Calu3 (cell line): ENCODE measurements at regions not wholly inside any gene's neighbourhood (a gene's known extent, or its start where the extent isn't known, plus 50 kb on each side); places are given as distances from the start of the nearest gene placed in this dataset.

Experiments used
- BruUV-seq: library from RNA; stranded (reverse); fragments of 400-500 nt; replicated peaks from 2 replicates; lab custom pipeline; 2021; lab: Mats Ljungman, UMichigan
- CTCF ChIA-PET: fragments of 300-600 bp; sonication (Branson Sonifier 250); formaldehyde crosslinking; loops from one replicate; lab custom pipeline; 2022; ENCODE audit warnings: antibody characterized with exemption; lab: Charles Lee
- DNase-seq: peaks from one replicate; pipeline ENCODE4 v3.0.0; 2022
- H3K27ac Mint-ChIP-seq: one replicate; pipeline ENCODE4 v1.8.0; 2022; ENCODE audit warnings: mixed read lengths; ENCODE audit not compliant: unreplicated experiment
- H3K27me3 Mint-ChIP-seq: one replicate; pipeline ENCODE4 v1.8.0; 2022; ENCODE audit warnings: mixed read lengths; ENCODE audit not compliant: unreplicated experiment
- H3K36me3 Mint-ChIP-seq: one replicate; pipeline ENCODE4 v1.8.0; 2022; ENCODE audit warnings: mild to moderate bottlenecking, moderate library complexity, mixed read lengths; ENCODE audit not compliant: insufficient read depth, unreplicated experiment
- H3K4me1 Mint-ChIP-seq: one replicate; pipeline ENCODE4 v1.8.0; 2022; ENCODE audit warnings: mild to moderate bottlenecking, low read depth, mixed read lengths; ENCODE audit not compliant: unreplicated experiment
- H3K4me3 Mint-ChIP-seq: one replicate; pipeline ENCODE4 v1.8.0; 2022; ENCODE audit warnings: mild to moderate bottlenecking, low read depth, moderate library complexity, mixed read lengths; ENCODE audit not compliant: unreplicated experiment
- H3K9me3 Mint-ChIP-seq: one replicate; pipeline ENCODE4 v1.8.0; 2022; ENCODE audit warnings: low read depth, mixed read lengths; ENCODE audit not compliant: unreplicated experiment
- intact Hi-C: fragments of 100-400 bp; cut with micrococcal nuclease; formaldehyde crosslinking; loops from one replicate; pipeline ENCODE4 v1.10.0; 2022; ENCODE audit not compliant: unreplicated experiment
- TF ChIP-seq, protein P1 (sequence below): fragments of 200-600 bp; IDR thresholded peaks from one replicate; pipeline ENCODE4 v1.8.0; 2022; ENCODE audit warnings: antibody characterized with exemption; ENCODE audit not compliant: unreplicated experiment

DNA sequence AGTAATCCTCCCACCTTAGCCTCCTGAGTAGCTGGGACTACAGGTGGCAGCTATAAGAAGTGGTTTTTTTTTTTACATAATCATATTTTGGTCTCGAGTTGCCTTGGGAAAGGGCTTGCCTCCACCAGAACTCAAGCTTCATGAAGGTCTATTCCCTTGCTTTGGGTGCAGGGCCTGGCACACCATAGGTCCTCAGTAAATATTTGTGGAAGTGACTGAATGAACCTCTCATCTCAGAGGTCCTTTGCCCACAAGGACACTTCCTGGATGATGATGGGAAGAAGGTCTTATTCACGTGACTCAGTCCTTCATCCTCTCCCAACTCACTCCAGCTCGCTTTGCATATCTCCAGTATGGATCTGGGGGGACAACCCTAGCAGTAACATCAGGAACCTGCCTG, 114.0 kb upstream of the MED13L start:
- TF ChIP-seq, protein P1, sequence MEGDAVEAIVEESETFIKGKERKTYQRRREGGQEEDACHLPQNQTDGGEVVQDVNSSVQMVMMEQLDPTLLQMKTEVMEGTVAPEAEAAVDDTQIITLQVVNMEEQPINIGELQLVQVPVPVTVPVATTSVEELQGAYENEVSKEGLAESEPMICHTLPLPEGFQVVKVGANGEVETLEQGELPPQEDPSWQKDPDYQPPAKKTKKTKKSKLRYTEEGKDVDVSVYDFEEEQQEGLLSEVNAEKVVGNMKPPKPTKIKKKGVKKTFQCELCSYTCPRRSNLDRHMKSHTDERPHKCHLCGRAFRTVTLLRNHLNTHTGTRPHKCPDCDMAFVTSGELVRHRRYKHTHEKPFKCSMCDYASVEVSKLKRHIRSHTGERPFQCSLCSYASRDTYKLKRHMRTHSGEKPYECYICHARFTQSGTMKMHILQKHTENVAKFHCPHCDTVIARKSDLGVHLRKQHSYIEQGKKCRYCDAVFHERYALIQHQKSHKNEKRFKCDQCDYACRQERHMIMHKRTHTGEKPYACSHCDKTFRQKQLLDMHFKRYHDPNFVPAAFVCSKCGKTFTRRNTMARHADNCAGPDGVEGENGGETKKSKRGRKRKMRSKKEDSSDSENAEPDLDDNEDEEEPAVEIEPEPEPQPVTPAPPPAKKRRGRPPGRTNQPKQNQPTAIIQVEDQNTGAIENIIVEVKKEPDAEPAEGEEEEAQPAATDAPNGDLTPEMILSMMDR = no peak
- no peak for DNase-seq
- no peaks in the 10 kb centered on the region for H3K9me3 Mint-ChIP-seq
- intact Hi-C loops = no loop called here
- H3K4me1 Mint-ChIP-seq = peaks cover 18% of the 10 kb centered on the region
- CTCF ChIA-PET = interaction anchor here (0.6 kb wide), 1 partner anchor 143 kb away, joined by 3 read pairs; no protein-coding TSS in a partner anchor
- no peak overlapping the region for H3K27ac Mint-ChIP-seq
- peaks cover 38% of the 10 kb centered on the region for H3K27me3 Mint-ChIP-seq
- no peak overlapping the region for H3K4me3 Mint-ChIP-seq
- no TSS peak for BruUV-seq
- no peaks in the 10 kb centered on the region for H3K36me3 Mint-ChIP-seq

DNA sequence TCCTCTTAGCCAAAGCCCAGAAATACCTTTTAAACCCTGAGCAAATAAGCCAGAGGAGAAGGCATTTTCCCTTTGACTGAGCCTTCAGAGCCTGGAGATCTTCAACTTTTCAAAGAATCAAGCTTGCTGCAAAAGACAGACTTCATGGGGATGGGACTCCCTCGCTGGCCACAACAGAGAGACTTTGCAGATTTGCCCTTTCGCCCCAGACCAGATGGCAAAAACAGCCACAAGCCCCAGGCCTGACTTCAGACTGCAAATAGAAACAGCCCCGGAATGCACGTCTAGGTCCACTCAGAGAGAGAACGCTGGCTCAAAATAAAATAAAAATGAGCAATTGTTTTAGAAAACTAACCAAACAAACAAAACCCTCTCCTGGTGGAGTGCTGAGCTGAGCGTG, 114.6 kb upstream of the MED13L start:
- intact Hi-C loops = no loop called here
- no peak for DNase-seq
- BruUV-seq = no TSS peak
- CTCF ChIA-PET = no interaction called here
- Mint-ChIP-seq H3K4me3 (no peak overlapping the region), H3K27me3 (peaks cover 38% of the 10 kb centered on the region), H3K27ac (no peak overlapping the region), H3K9me3 (no peaks in the 10 kb centered on the region), H3K4me1 (peaks cover 18% of the 10 kb centered on the region), H3K36me3 (no peaks in the 10 kb centered on the region)
- TF ChIP-seq, protein P1 = no peak

DNA sequence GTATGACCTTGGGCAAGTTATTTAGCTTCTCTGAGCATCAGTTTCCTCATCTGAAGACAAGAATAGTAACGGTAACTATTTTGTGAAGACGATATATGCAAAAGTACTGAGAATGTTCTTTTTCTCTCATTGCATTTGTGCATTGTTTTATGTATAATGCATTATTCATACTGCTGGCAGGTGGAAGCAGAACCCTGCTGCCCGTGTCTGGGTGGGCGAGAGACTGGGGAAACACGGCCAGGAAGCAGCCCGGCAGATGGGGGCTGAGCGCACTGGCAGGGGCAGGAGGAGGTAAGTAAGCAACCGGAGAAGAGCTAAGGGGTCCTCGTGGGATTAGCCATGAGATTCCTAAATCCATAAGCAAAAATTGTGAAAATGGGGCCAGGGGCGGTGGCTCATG, 115.8 kb upstream of the MED13L start:
- no TSS peak for BruUV-seq
- intact Hi-C loops = no loop called here
- no peak overlapping the region for H3K27ac Mint-ChIP-seq
- H3K27me3 Mint-ChIP-seq = peaks cover 37% of the 10 kb centered on the region
- H3K36me3 Mint-ChIP-seq = no peaks in the 10 kb centered on the region
- no peaks in the 10 kb centered on the region for H3K9me3 Mint-ChIP-seq
- TF ChIP-seq, protein P1 = no peak
- CTCF ChIA-PET = interaction anchor here (0.6 kb wide), 1 partner anchor 152 kb away, joined by 5 read pairs; no protein-coding TSS in a partner anchor
- H3K4me3 Mint-ChIP-seq = no peak overlapping the region
- H3K4me1 Mint-ChIP-seq = peaks cover 18% of the 10 kb centered on the region
- DNase-seq = no peak

DNA sequence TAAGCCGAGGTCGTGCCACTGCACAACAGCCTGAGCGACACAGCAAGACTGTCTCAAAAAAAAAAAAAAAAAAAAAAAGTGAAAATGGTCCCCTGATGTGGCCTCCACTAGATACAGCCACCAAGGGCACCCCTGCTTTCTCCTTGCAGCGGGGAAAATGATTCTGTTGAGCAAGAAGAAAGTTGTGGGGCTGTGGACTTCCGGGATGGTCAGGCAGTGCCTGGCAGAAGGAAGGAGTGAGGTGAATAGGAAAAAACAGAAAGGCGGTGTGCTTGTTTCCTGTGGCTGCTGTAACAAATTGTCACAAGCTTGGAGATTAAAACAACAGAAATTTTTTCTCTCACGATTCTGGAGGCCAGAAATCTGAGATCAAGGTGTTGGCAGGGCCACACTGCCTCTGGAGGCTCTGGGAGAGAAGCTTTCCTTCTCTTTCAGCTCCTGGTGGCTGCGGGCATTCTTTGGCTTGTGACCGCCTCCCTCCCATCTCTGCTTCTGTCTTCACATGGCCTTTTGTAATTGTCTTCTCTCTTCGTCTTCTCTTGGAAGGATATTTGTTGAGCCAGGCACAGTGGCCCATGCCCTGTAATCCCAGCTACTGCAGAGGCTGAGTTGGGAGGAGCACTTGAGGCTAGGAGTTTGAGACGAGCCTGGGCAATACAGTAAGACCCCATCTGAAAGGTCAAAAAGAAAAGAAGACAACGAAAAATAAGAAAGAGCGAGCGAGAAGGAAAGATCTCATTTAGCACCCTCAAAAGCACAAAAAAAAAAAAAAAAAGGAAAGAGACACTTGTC, 116.6 kb upstream of the MED13L start:
- Mint-ChIP-seq H3K9me3 (peaks cover 3% of the 10 kb centered on the region), H3K4me1 (peaks cover 17% of the 10 kb centered on the region)
- TF ChIP-seq, protein P1 = no peak

More for the DNA sequence above, 116.6 kb upstream of the MED13L start:
- DNase-seq = no peak
- Mint-ChIP-seq H3K27me3 (peaks cover 37% of the 10 kb centered on the region), H3K4me3 (no peak overlapping the region), H3K27ac (no peak overlapping the region), H3K36me3 (no peaks in the 10 kb centered on the region)
- CTCF ChIA-PET = interaction anchor here (0.7 to 0.8 kb wide), 2 partner anchors 207 to 332 kb away, joined by 3 read pairs; no protein-coding TSS in a partner anchor
- intact Hi-C loops = no loop called here
- no TSS peak for BruUV-seq
